HepG2 (cell line): ENCODE measurements at regions not wholly inside any gene's neighbourhood (a gene's known extent, or its start where the extent isn't known, plus 50 kb on each side); places are given as distances from the start of the nearest gene placed in this dataset.

ENCODE experiments used
- ATAC-seq: fragments of 200-7000 bp; cut with Tn5 transposase; 3 replicates; pipeline ENCODE4 v1.9.1; 2020; ENCODE audit warnings: mild to moderate bottlenecking, moderate library complexity
- BruUV-seq: library from RNA; stranded (reverse); fragments of 400-500 nt; replicated peaks from 2 replicates; lab custom pipeline; 2021; lab: Mats Ljungman, UMichigan
- CTCF ChIA-PET: fragments of 300-600 bp; formaldehyde crosslinking; extraction: SDS; loops from one replicate; lab custom pipeline; 2021; ENCODE audit warnings: low total read pairs, inconsistent platforms, low intra/inter-chr PET ratio; lab: Yijun Ruan, JAX
- POLR2A ChIA-PET: fragments of 350-600 bp; sonication (Branson Sonifier 250); formaldehyde crosslinking; loops from one replicate; lab custom pipeline; 2020; ENCODE audit warnings: antibody characterized with exemption, inconsistent platforms; lab: Yijun Ruan, JAX
- DNase-seq: peaks from one replicate; pipeline ENCODE4 v3.0.0-alpha.2; 2015; ENCODE audit warnings: low spot score
- FAIRE-seq: peaks from 3 replicates; lab custom pipeline; 2011; peaks lifted over from hg19 to GRCh38; lab: Jason Lieb, UNC
- H2AFZ ChIP-seq: one replicate; pipeline ENCODE4 v1.6.1; 2011; ENCODE audit warnings: low read length, inconsistent platforms
- H3K27ac ChIP-seq: fragments of 300-600 bp; 3 replicates; pipeline ENCODE4 v1.8.0; 2011; ENCODE audit warnings: mixed run types, mild to moderate bottlenecking, mixed read lengths, low read length, inconsistent platforms; ENCODE audit not compliant: insufficient read depth; ENCODE audit errors: extremely low read length
- H3K27me3 ChIP-seq, 2 experiments: fragments of 200-600 bp in 1 of 2; 2 replicates in 1 of 2; 3 replicates in 1 of 2; pipeline versions ENCODE4 v1.6.0 to v1.8.0; 2011; ENCODE audit warnings: low read length in 2 of 2, mild to moderate bottlenecking in 2 of 2, moderate library complexity in 2 of 2, inconsistent platforms in 1 of 2; ENCODE audit not compliant: insufficient read depth in 2 of 2, control insufficient read depth in 1 of 2
- H3K36me3 ChIP-seq, 2 experiments: fragments of 200-600 bp in 1 of 2; replicated peaks in 1 of 2; 2 replicates in 1 of 2; 3 replicates in 1 of 2; pipeline versions ENCODE4 v1.5.1 to v1.8.0; 2011; ENCODE audit warnings: low read length in 2 of 2, inconsistent platforms in 1 of 2; ENCODE audit not compliant: insufficient read depth in 2 of 2, control insufficient read depth in 1 of 2
- H3K4me1 ChIP-seq: 2 replicates; pipeline ENCODE4 v1.5.1; 2012; ENCODE audit warnings: low read length, inconsistent platforms; ENCODE audit not compliant: insufficient read depth
- H3K4me2 ChIP-seq: 2 replicates; pipeline ENCODE4 v1.6.0; 2011; ENCODE audit warnings: low read depth, low read length, inconsistent platforms
- H3K4me3 ChIP-seq, 3 experiments: fragments of 200-600 bp in 1 of 3; sonication (generic), shearing (Covaris generic) in 1 of 3; replicated peaks in 1 of 3; 2 replicates each; pipeline ENCODE4 v1.5.1; 2011 to 2016; ENCODE audit warnings: low read length in 3 of 3, inconsistent platforms in 2 of 3, low read depth in 2 of 3, mild to moderate bottlenecking in 2 of 3, control low read depth in 1 of 3, mixed read lengths in 1 of 3; ENCODE audit not compliant: insufficient read depth in 1 of 3
- H3K79me2 ChIP-seq: one replicate; pipeline ENCODE4 v1.6.1; 2011; ENCODE audit warnings: low read length, inconsistent platforms; ENCODE audit not compliant: insufficient read depth
- H3K9ac ChIP-seq: 2 replicates; pipeline ENCODE4 v1.6.0; 2011; ENCODE audit warnings: mild to moderate bottlenecking, low read depth, low read length, inconsistent platforms; ENCODE audit not compliant: insufficient read depth
- H3K9me3 ChIP-seq: 2 replicates; pipeline ENCODE4 v1.5.1; 2012; ENCODE audit warnings: mild to moderate bottlenecking, low read length
- H4K20me1 ChIP-seq: 2 replicates; pipeline ENCODE4 v1.6.0; 2011; ENCODE audit warnings: inconsistent platforms, mild to moderate bottlenecking, low read length, moderate library complexity; ENCODE audit not compliant: insufficient read depth
- AHR ChIP-seq: IDR thresholded peaks from 2 replicates; pipeline ENCODE4 v1.6.1; 2018; ENCODE audit warnings: missing genetic modification reagents, missing compliant biosample characterization
- GTF2F1 ChIP-seq: fragments of 150-350 bp; IDR thresholded peaks from 2 replicates; pipeline ENCODE4 v1.6.1; 2014; ENCODE audit warnings: low read length
- KMT2A ChIP-seq: sonication (generic); formaldehyde crosslinking; IDR thresholded peaks from 2 replicates; pipeline ENCODE4 v1.4.0; 2020; ENCODE audit warnings: missing genetic modification reagents
- NBN ChIP-seq: fragments of 450-650 bp; conservative IDR thresholded peaks from 2 replicates; pipeline ENCODE4 v1.6.1; 2017
- NFATC3 ChIP-seq: sonication (generic); formaldehyde crosslinking; IDR thresholded peaks from 2 replicates; pipeline ENCODE4 v1.5.1; 2020; ENCODE audit warnings: mild to moderate bottlenecking, missing genetic modification reagents
- NR3C1 ChIP-seq: sonication (generic); formaldehyde crosslinking; IDR thresholded peaks from 2 replicates; pipeline ENCODE4 v1.4.0; 2020; ENCODE audit warnings: missing genetic modification reagents
- PPARG ChIP-seq: conservative IDR thresholded peaks from 2 replicates; pipeline ENCODE4 v1.6.1; 2016; ENCODE audit warnings: missing biosample characterization, missing genetic modification reagents
- SMARCC2 ChIP-seq: fragments of 450-650 bp; IDR thresholded peaks from 2 replicates; pipeline ENCODE4 v1.6.1; 2017; ENCODE audit warnings: antibody characterized with exemption, mild to moderate bottlenecking
- SOX6 ChIP-seq, 2 experiments: fragments of 450-650 bp in 1 of 2; sonication (generic) in 1 of 2; formaldehyde crosslinking in 1 of 2; IDR thresholded peaks; 2 replicates each; pipeline versions ENCODE4 v1.4.0 to v1.6.1; 2017 to 2020; ENCODE audit warnings: antibody characterized with exemption in 1 of 2, mild to moderate bottlenecking in 1 of 2, missing genetic modification reagents in 1 of 2
- YY1 ChIP-seq: IDR thresholded peaks from 2 replicates; pipeline ENCODE4 v1.6.1; 2011; ENCODE audit warnings: low read length, low read depth, moderate library complexity, mild to moderate bottlenecking; ENCODE audit not compliant: insufficient read depth, insufficient replicate concordance
- ZBTB3 ChIP-seq: sonication (generic); formaldehyde crosslinking; IDR thresholded peaks from 2 replicates; pipeline ENCODE4 v1.4.0; 2020; ENCODE audit warnings: low read depth, mild to moderate bottlenecking, moderate library complexity, missing genetic modification reagents, borderline replicate concordance
- ZEB1 ChIP-seq: IDR thresholded peaks from 2 replicates; pipeline ENCODE4 v1.6.1; 2012; ENCODE audit warnings: mild to moderate bottlenecking, low read depth, inconsistent platforms; ENCODE audit not compliant: insufficient replicate concordance
- ZNF235 ChIP-seq: sonication (generic); formaldehyde crosslinking; IDR thresholded peaks from 2 replicates; pipeline ENCODE4 v1.8.1; 2023; ENCODE audit warnings: mild to moderate bottlenecking, missing genetic modification reagents, borderline replicate concordance
- ZNF383 ChIP-seq: sonication (generic); formaldehyde crosslinking; IDR thresholded peaks from 2 replicates; pipeline ENCODE4 v1.4.0; 2020; ENCODE audit warnings: missing genetic modification reagents, mild to moderate bottlenecking, borderline replicate concordance
- ZNF563 ChIP-seq: sonication (generic); formaldehyde crosslinking; IDR thresholded peaks from 2 replicates; pipeline ENCODE4 v1.8.0; 2022; ENCODE audit warnings: mild to moderate bottlenecking, moderate library complexity, missing genetic modification reagents
- ZNF766 ChIP-seq: sonication (generic); formaldehyde crosslinking; IDR thresholded peaks from 2 replicates; pipeline ENCODE4 v1.5.0; 2020; ENCODE audit warnings: missing genetic modification reagents, borderline replicate concordance
- ZNF879 ChIP-seq: sonication (generic); formaldehyde crosslinking; IDR thresholded peaks from 2 replicates; pipeline ENCODE4 v1.8.1; 2023; ENCODE audit warnings: missing genetic modification reagents
- WGBS: methylation state at CpG from one replicate; pipeline ENCODE4 v1.1.6; 2017; ENCODE audit warnings: low lambda C conversion rate; 5-methylcytosine and 5-hydroxymethylcytosine counted together
- in situ Hi-C: cut with HindIII; loops from 2 replicates; pipeline ENCODE4 v1.10.0; 2017; ENCODE audit warnings: low pct_unique_long_range_greater_than_20kb; ENCODE audit not compliant: extremely low pct_ligation_motif_present
- intact Hi-C: fragments of 100-400 bp; cut with micrococcal nuclease; formaldehyde crosslinking; loops from one replicate; pipeline ENCODE4 v1.10.0; 2022; ENCODE audit not compliant: unreplicated experiment
- TF ChIP-seq, protein P1 (sequence below): sonication (generic); formaldehyde crosslinking; conservative IDR thresholded peaks from 2 replicates; pipeline ENCODE4 v1.8.1; 2023; ENCODE audit warnings: missing genetic modification reagents

DNA sequence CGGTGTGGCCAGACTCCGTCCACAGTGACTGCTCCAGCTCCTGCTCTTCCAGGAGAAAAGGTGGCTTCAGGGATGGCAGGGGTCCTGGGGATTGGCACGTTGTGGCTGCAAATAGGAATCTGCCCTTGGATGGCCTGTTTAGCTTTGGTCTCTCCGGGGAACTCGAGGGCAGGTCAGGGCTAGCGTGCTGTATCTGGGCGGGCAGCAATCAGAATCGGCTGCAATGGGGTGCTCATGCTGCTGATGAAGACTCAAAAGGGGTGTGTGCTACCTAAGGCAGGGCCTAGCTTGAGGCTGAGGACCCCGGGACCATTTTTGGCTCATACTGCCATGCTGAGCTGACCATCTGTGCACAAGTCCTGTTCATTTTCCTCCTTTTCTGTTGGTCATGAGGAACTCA is 51.3 kb downstream of the RGS12 start:
- Histone ChIP-seq H3K4me1 (peaks cover 25% of the 10 kb centered on the region), H3K9ac (no peak overlapping the region), H3K36me3 (peaks cover 4 to 7% of the 10 kb centered on the region in 2 experiments; a peak in 2 of 5 replicates), H3K27me3 (no peaks in the 10 kb centered on the region), H4K20me1 (no peaks in the 10 kb centered on the region), H3K9me3 (no peaks in the 10 kb centered on the region), H2AFZ (no peak overlapping the region), H3K79me2 (peaks cover 6% of the 10 kb centered on the region), H3K4me3 (no peak overlapping the region), H3K27ac (no peak overlapping the region), H3K4me2 (no peak overlapping the region)
- ATAC-seq (no peak), FAIRE-seq (no peak), DNase-seq (no peak)
- CTCF ChIA-PET: interaction anchor here (5.4 kb wide), 1 partner anchor 99 kb away, joined by 54 read pairs; the partner anchor contains the start of gene HGFAC
- TF ChIP-seq SMARCC2 (no peak), ZNF235 (no peak), NR3C1 (no peak), PPARG (CRISPR knock-in tag) (no peak), ZNF766 (CRISPR knock-in tag) (no peak), ZBTB3 (no peak), ZNF563 (CRISPR knock-in tag) (no peak), KMT2A (CRISPR knock-in tag) (no peak), NBN (no peak), SOX6 (IDR thresholded peaks at IDR 0.05) (no peak), SOX6 (CRISPR knock-in tag; IDR thresholded peaks at IDR 0.05) (no peak), ZNF879 (no peak), NFATC3 (no peak), AHR (CRISPR knock-in tag) (no peak), ZNF383 (CRISPR knock-in tag) (no peak), ZEB1 (no peak), GTF2F1 (no peak), YY1 (no peak)
- TF ChIP-seq, protein P1, sequence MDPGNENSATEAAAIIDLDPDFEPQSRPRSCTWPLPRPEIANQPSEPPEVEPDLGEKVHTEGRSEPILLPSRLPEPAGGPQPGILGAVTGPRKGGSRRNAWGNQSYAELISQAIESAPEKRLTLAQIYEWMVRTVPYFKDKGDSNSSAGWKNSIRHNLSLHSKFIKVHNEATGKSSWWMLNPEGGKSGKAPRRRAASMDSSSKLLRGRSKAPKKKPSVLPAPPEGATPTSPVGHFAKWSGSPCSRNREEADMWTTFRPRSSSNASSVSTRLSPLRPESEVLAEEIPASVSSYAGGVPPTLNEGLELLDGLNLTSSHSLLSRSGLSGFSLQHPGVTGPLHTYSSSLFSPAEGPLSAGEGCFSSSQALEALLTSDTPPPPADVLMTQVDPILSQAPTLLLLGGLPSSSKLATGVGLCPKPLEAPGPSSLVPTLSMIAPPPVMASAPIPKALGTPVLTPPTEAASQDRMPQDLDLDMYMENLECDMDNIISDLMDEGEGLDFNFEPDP (CRISPR knock-in tag): no peak
- BruUV-seq: no TSS peak
- POLR2A ChIA-PET: no interaction called here
- intact Hi-C loops: no loop called here
- in situ Hi-C loops: no loop called here
- WGBS: 96% methylated on average over 4 of the region's 9 CpGs
